ENCODE measurements at regions not wholly inside any gene's neighbourhood (a gene's known extent, or its start where the extent isn't known, plus 50 kb on each side); places are given as distances from the start of the nearest gene placed in this dataset.
A peak's percentile ranks its signal among the peaks of the same experiment; 100 is the strongest.

DNA sequence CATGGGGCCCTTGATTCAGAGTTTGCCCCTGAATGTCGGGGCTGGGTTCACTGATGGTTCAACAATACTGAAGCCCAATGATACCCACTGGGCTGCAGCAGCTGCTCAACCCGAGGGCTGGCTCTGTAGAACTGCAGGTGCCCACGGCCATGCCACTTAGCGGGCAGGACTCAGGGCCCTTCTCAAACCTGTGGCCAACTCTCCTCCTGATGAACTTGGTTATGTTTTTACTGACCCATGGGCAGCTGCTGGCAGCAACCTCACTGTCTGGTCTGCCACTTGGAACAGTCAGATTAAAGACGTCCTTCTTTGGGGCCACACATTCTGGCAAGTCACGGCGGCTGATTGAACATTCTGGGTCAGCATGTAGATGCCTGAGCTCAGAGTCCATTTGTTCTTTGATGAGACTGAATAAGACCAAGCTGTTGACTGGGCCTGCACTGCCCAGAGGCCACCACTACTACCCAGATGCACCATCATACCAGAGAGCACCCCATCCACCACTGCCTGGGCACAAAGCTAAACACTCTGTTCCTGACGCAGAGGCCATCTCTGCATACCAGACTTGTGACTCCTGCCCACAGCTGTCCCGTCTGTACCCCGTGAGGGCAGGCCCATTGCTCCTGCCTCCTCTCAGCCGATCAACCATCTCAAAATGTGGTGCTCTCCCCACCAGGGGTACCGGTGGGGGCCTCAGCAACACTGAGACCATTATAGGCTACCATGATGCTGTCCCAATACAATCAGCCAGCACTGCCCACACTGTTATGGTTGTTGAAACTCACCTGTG, 67.8 kb downstream of the SHANK2 start:
- Mint-ChIP-seq H3K27me3 (ENCODE audit: insufficient read depth) (no peaks in the 10 kb centered on the region), H3K4me3 (no peak overlapping the region), H3K4me1 (peaks cover 16% of the 10 kb centered on the region), H3K36me3 (ENCODE audit: low read depth) (peaks cover 11% of the 10 kb centered on the region), H3K9me3 (no peaks in the 10 kb centered on the region), H3K27ac (no peak overlapping the region)
- Histone ChIP-seq H3K9me3 (ENCODE audit: control insufficient read depth, low read length) (no peaks in the 10 kb centered on the region), H3K36me3 (ENCODE audit: control insufficient read depth, insufficient read depth, low read length) (no peaks in the 10 kb centered on the region), H3K4me3 (ENCODE audit: low read length) (no peak overlapping the region), H3K4me1 (ENCODE audit: control insufficient read depth, insufficient read depth, low read length) (no peaks in the 10 kb centered on the region), H3K9ac (ENCODE audit: extremely low read depth, low read length, poor library complexity, severe bottlenecking) (no peak overlapping the region), H3K27ac (ENCODE audit: low read depth, low read length) (no peak overlapping the region), H3K27me3 (ENCODE audit: control insufficient read depth, insufficient read depth, low read length, poor library complexity, severe bottlenecking) (no peaks in the 10 kb centered on the region)
- TF ChIP-seq CTCF (conservative IDR thresholded peaks at IDR 0.05) = no peak
- 90 to 92% methylated on average over 7 to 12 of the region's 12 CpGs for WGBS, 2 experiments (ENCODE audit: insufficient coverage in 1 of 2, insufficient read length in 1 of 2)
- DNase-seq = no peak

GRCh38 chr11:71183878-71184277, 68.5 kb downstream of the SHANK2 start:
- no peak for TF ChIP-seq CTCF (conservative IDR thresholded peaks at IDR 0.05)
- 93 to 94% methylated on average over 8 to 10 of the region's 10 CpGs for WGBS, 2 experiments (ENCODE audit: insufficient coverage in 1 of 2, insufficient read length in 1 of 2)
- H3K36me3 Mint-ChIP-seq (ENCODE audit: low read depth) = peaks cover 11% of the 10 kb centered on the region
- Histone ChIP-seq H3K9ac (ENCODE audit: extremely low read depth, low read length, poor library complexity, severe bottlenecking) (no peak overlapping the region), H3K27me3 (ENCODE audit: control insufficient read depth, insufficient read depth, low read length, poor library complexity, severe bottlenecking) (no peaks in the 10 kb centered on the region), H3K4me1 (ENCODE audit: control insufficient read depth, insufficient read depth, low read length) (no peaks in the 10 kb centered on the region), H3K27ac (ENCODE audit: low read depth, low read length) (no peak overlapping the region), H3K4me3 (ENCODE audit: low read length) (no peak overlapping the region), H3K9me3 (ENCODE audit: control insufficient read depth, low read length) (no peaks in the 10 kb centered on the region), H3K36me3 (ENCODE audit: control insufficient read depth, insufficient read depth, low read length) (no peaks in the 10 kb centered on the region)
- H3K27me3 Mint-ChIP-seq (ENCODE audit: insufficient read depth) = no peaks in the 10 kb centered on the region
- H3K4me1 Mint-ChIP-seq = peaks cover 21% of the 10 kb centered on the region
- DNase-seq = no peak
- no peak overlapping the region for H3K4me3 Mint-ChIP-seq
- no peaks in the 10 kb centered on the region for H3K9me3 Mint-ChIP-seq
- no peak overlapping the region for H3K27ac Mint-ChIP-seq

- Histone ChIP-seq H3K9me3 (ENCODE audit: control insufficient read depth, low read length) (peaks cover 3% of the 10 kb centered on the region), H3K4me3 (ENCODE audit: low read length) (no peak overlapping the region), H3K4me1 (ENCODE audit: control insufficient read depth, insufficient read depth, low read length) (no peaks in the 10 kb centered on the region), H3K9ac (ENCODE audit: extremely low read depth, low read length, poor library complexity, severe bottlenecking) (no peak overlapping the region), H3K27me3 (ENCODE audit: control insufficient read depth, insufficient read depth, low read length, poor library complexity, severe bottlenecking) (no peaks in the 10 kb centered on the region), H3K36me3 (ENCODE audit: control insufficient read depth, insufficient read depth, low read length) (no peaks in the 10 kb centered on the region), H3K27ac (ENCODE audit: low read depth, low read length) (no peak overlapping the region)
- H3K36me3 Mint-ChIP-seq (ENCODE audit: low read depth) = peaks cover 11% of the 10 kb centered on the region
- H3K27me3 Mint-ChIP-seq (ENCODE audit: insufficient read depth) = no peaks in the 10 kb centered on the region
- DNase-seq = peak; percentile 18
- WGBS, 2 experiments (ENCODE audit: insufficient coverage in 1 of 2, insufficient read length in 1 of 2) = 86 to 90% methylated on average over 11 to 14 of the region's 14 CpGs
- TF ChIP-seq CTCF (conservative IDR thresholded peaks at IDR 0.05) = no peak
- H3K4me1 Mint-ChIP-seq = peaks cover 21% of the 10 kb centered on the region
- H3K27ac Mint-ChIP-seq = peak overlapping the region; percentile 10
- peaks cover 3% of the 10 kb centered on the region for H3K9me3 Mint-ChIP-seq
- no peak overlapping the region for H3K4me3 Mint-ChIP-seq
These were observed 69.3 kb downstream of the SHANK2 start for GRCh38 chr11:71182791-71183677.
